ENCODE measurements at regions not wholly inside any gene's neighbourhood (a gene's known extent, or its start where the extent isn't known, plus 50 kb on each side); places are given as distances from the start of the nearest gene placed in this dataset.

DNA sequence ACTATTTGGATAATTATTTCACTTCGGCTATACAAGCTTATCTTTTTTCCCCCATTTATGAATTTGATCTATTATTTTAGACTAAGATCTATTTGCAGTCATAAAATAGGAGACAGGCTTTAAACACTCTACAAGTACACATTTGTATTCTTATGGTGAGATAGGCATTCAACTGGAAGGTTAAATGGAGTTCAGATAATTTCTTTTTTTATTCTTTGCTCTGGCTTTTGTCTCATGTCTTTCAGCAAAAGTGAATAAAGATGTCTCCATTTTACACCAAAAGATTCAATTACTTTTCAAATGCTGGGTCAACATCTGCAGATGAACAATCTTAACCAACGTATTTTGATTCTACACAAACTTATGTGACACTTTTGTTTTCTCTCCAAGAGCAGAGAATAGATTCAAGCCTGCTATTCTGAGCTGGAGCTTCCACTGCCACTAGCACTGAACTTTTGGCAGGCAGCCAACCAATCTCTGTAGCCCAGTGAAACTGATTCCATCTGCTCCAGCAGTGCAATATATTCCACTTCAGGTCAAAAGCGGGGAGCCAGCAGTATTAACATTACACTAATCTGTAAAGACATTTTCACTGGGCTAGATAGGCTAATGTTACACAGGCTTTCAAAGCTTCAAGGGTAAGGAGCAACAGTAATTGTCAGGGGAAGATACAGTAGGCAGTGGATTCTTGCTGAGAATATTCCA, 452.0 kb upstream of the ZNF608 start:
- TF ChIP-seq CTCF (IDR thresholded peaks at IDR 0.05) (no peak), POLR2A (IDR thresholded peaks at IDR 0.05) (no peak)

All from sigmoid colon (tissue), 3 donors.